Astrocyte of the spinal cord (primary cell): ENCODE measurements at regions not wholly inside any gene's neighbourhood (a gene's known extent, or its start where the extent isn't known, plus 50 kb on each side); places are given as distances from the start of the nearest gene placed in this dataset.

Experiments used
- DNase-seq: peaks from one replicate; pipeline ENCODE4 v3.0.0; 2011; ENCODE audit warnings: low read depth, low spot score
- H3K4me3 ChIP-seq: 2 replicates; pipeline ENCODE4 v1.5.1; 2011; ENCODE audit warnings: low read depth, mild to moderate bottlenecking, low read length, moderate library complexity
- in situ Hi-C: cut with HindIII; loops from 2 replicates; pipeline ENCODE4 v1.10.0; 2017; ENCODE audit warnings: low sequenced_read_pairs
- TF ChIP-seq, protein P1 (sequence below): IDR thresholded peaks from 2 replicates; pipeline ENCODE4 v1.5.1; 2012; ENCODE audit warnings: low read depth, mild to moderate bottlenecking, low read length, inconsistent platforms

DNA sequence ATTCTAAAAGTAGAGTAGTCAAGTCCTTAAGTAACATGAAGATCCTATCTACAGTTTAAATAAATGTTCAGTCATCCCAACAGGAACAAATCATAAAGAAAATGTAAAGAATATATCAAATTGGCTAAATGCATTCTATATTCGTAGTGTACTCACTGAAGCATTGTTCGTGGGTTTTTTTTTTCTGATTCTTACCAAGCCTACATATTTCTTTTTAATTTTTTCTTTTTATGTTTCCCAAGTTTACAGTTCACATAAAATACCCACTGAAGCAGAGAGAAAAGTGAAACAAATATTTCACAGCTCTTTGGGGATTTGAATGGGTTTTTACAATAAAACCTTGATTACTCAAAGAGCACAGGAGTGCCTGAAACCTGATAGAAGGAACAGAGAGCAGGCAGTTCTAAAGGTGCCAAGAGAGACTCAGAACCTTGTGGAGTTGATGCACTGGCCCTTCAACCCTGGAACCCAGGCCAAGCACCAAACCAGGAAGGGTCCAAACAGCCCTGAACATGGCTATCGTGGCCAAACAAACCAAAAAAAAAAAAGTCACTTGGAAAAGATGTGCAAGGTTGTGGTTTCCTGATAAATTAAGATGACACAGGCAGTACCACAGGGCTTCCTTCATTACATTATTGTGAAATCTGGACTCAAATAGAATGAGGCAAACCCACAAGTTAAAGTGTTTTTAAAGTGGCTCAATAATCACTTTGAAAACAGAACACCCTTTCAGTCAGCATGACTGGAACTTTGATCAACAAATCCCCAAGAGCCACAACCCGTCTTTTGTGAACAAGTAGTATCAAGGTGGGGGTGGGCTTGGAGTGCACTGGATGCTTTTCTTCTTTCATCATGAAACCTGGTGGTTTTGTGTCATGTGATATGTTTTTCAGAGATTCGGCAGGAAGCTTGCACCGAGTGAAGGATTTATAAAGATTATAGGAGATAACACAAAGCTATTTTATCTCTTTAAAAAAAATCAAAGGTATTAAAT, 245.0 kb upstream of the FN1 start:
- DNase-seq, result peak; percentile 96
- no peak overlapping the region for H3K4me3 ChIP-seq
- TF ChIP-seq, protein P1, sequence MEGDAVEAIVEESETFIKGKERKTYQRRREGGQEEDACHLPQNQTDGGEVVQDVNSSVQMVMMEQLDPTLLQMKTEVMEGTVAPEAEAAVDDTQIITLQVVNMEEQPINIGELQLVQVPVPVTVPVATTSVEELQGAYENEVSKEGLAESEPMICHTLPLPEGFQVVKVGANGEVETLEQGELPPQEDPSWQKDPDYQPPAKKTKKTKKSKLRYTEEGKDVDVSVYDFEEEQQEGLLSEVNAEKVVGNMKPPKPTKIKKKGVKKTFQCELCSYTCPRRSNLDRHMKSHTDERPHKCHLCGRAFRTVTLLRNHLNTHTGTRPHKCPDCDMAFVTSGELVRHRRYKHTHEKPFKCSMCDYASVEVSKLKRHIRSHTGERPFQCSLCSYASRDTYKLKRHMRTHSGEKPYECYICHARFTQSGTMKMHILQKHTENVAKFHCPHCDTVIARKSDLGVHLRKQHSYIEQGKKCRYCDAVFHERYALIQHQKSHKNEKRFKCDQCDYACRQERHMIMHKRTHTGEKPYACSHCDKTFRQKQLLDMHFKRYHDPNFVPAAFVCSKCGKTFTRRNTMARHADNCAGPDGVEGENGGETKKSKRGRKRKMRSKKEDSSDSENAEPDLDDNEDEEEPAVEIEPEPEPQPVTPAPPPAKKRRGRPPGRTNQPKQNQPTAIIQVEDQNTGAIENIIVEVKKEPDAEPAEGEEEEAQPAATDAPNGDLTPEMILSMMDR, result no peak
- in situ Hi-C loops, result no loop called here

GRCh38 chr2:215678094-215678493, 242.2 kb upstream of the FN1 start:
- TF ChIP-seq, protein P1, result no peak
- DNase-seq, result no peak
- in situ Hi-C loops, result no loop called here
- H3K4me3 ChIP-seq, result no peak overlapping the region

DNA sequence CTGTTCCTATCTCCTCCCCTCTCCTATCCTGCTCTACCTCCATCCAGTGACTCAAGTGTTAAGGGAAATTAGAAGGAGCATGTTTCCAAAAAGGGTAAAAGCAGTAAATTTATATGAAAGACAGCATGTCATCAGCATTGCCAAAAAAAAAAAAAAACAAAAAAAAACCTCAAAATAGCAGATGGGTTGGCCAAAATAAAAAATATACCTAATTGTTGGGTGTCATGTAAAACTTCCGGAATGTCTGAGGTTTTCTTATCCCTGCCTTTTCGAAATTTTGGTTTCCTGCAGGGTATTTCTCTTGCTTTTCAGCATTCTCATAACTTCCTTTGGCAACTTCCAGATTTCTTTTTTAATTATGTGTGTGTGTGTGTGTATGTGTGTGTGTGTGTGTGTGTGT, 241.6 kb upstream of the FN1 start:
- TF ChIP-seq, protein P1, result no peak
- no peak overlapping the region for H3K4me3 ChIP-seq
- in situ Hi-C loops, result no loop called here
- no peak for DNase-seq

GRCh38 chr2:215672406-215672805, 236.5 kb upstream of the FN1 start:
- no peak for DNase-seq
- in situ Hi-C loops, result no loop called here
- TF ChIP-seq, protein P1, result no peak
- no peak overlapping the region for H3K4me3 ChIP-seq

- in situ Hi-C loops, result no loop called here
- DNase-seq, result no peak
- TF ChIP-seq, protein P1, result no peak
- no peak overlapping the region for H3K4me3 ChIP-seq
Measured at GRCh38 chr2:215671691-215672090, 235.8 kb upstream of the FN1 start.

- TF ChIP-seq, protein P1, result no peak
- H3K4me3 ChIP-seq, result no peak overlapping the region
- in situ Hi-C loops, result no loop called here
- no peak for DNase-seq
Measured at GRCh38 chr2:215671244-215671643, 235.4 kb upstream of the FN1 start.
